ENCODE measurements at regions not wholly inside any gene's neighbourhood (a gene's known extent, or its start where the extent isn't known, plus 50 kb on each side); places are given as distances from the start of the nearest gene placed in this dataset.

DNA sequence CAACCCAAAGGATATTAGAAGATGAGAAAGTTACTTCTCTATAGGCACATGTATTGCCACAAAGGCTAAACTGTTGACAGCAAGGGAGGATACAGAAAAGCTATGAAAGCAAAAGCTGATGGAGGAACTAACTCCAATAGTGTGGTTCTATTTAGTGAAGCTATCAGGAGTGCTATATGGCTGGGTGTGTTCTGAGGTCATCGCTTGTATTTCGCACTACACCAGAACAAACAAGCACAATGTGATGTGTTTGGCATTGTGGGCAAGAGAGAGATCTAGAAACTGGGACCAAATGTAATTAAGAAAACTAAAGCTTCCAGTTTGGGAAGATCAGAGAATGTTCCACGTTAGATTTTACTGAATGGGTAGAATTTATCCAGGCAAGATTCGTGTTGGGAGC lies 220.4 kb upstream of the UMPS start:
- H3K27ac ChIP-seq (ENCODE audit: low read depth in 1 of 2, low read length in 2 of 2) = no peak overlapping the region
- no peaks in the 10 kb centered on the region for H4K20me1 ChIP-seq (ENCODE audit: insufficient read depth, low read length)
- no peak for DNase-seq
- peaks cover 6 to 14% (median 10%) of the 10 kb centered on the region in 3 donors for H3K27me3 Mint-ChIP-seq (ENCODE audit: low read depth in 3 of 3)
- no peak overlapping the region for H3K4me2 ChIP-seq (replicated peaks; ENCODE audit: extremely low read depth, low read length, poor library complexity, severe bottlenecking)
- intact Hi-C loops (cut with micrococcal nuclease) = no loop called here
- peaks cover 0 to 3% of the 10 kb centered on the region in 2 donors for H3K27me3 ChIP-seq (ENCODE audit: control insufficient read depth in 2 of 2, insufficient read depth in 2 of 2, low read length in 2 of 2)
- no peaks in the 10 kb centered on the region for H3K9me3 ChIP-seq (replicated peaks in 1 of 2; ENCODE audit: control insufficient read depth in 1 of 2, insufficient read depth in 1 of 2, low read length in 2 of 2)
- H3K4me3 Mint-ChIP-seq = no peak overlapping the region
- H3K36me3 Mint-ChIP-seq = no peaks in the 10 kb centered on the region
- H3K9me3 Mint-ChIP-seq = no peaks in the 10 kb centered on the region
- H3K9ac ChIP-seq (ENCODE audit: insufficient read depth, low read length, poor library complexity, severe bottlenecking) = no peak overlapping the region
- H3K27ac Mint-ChIP-seq = no peak overlapping the region
- H2AFZ ChIP-seq (ENCODE audit: insufficient read depth, low read depth, low read length, poor library complexity, severe bottlenecking) = no peak overlapping the region
- no peaks in the 10 kb centered on the region for H3K36me3 ChIP-seq (replicated peaks in 1 of 2; ENCODE audit: control insufficient read depth in 1 of 2, insufficient read depth in 2 of 2, low read length in 2 of 2)
- no peaks in the 10 kb centered on the region for H3K79me2 ChIP-seq (ENCODE audit: insufficient read depth, low read length)
- no peak overlapping the region for H3K4me3 ChIP-seq (replicated peaks in 1 of 3; ENCODE audit: low read depth in 2 of 3, low read length in 3 of 3)
- WGBS (ENCODE audit: insufficient coverage) = 86% methylated on average over 2 of the region's 4 CpGs
- H3K4me1 ChIP-seq (ENCODE audit: control insufficient read depth in 1 of 2, insufficient read depth in 2 of 2, low read length in 2 of 2) = no peaks in the 10 kb centered on the region
- no peaks in the 10 kb centered on the region for H3K4me1 Mint-ChIP-seq
- TF ChIP-seq, protein P1, sequence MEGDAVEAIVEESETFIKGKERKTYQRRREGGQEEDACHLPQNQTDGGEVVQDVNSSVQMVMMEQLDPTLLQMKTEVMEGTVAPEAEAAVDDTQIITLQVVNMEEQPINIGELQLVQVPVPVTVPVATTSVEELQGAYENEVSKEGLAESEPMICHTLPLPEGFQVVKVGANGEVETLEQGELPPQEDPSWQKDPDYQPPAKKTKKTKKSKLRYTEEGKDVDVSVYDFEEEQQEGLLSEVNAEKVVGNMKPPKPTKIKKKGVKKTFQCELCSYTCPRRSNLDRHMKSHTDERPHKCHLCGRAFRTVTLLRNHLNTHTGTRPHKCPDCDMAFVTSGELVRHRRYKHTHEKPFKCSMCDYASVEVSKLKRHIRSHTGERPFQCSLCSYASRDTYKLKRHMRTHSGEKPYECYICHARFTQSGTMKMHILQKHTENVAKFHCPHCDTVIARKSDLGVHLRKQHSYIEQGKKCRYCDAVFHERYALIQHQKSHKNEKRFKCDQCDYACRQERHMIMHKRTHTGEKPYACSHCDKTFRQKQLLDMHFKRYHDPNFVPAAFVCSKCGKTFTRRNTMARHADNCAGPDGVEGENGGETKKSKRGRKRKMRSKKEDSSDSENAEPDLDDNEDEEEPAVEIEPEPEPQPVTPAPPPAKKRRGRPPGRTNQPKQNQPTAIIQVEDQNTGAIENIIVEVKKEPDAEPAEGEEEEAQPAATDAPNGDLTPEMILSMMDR (IDR thresholded peaks at IDR 0.05) = no peak

DNA sequence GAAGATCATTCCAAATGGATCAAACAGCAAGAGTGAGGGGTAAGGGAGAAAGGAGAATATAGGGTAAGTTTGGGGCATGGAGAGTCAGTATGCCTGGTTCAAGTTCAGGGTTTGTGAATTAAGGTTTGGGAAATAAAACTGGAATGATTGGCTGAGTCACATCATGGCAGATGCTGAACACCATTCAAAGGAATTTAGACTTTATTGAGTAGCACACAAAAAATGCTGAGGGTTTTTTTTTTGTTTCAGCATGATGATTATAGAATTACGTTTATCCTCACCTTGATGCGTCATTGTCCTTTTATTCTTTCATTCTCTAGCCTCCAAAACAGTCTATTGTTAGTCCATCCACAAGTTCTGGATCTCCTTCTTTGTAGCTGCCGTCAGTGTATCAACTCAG lies 220.0 kb upstream of the UMPS start:
- no CpG with 5 or more reads among the region's 3 CpGs for WGBS (ENCODE audit: insufficient coverage)
- Mint-ChIP-seq H3K9me3 (no peaks in the 10 kb centered on the region), H3K36me3 (no peaks in the 10 kb centered on the region), H3K4me1 (no peaks in the 10 kb centered on the region), H3K27ac (no peak overlapping the region), H3K4me3 (no peak overlapping the region), H3K27me3 (ENCODE audit: low read depth in 3 of 3) (peaks cover 4 to 12% (median 7%) of the 10 kb centered on the region in 3 donors)
- no peaks in the 10 kb centered on the region for H3K79me2 ChIP-seq (ENCODE audit: insufficient read depth, low read length)
- no peaks in the 10 kb centered on the region for H4K20me1 ChIP-seq (ENCODE audit: insufficient read depth, low read length)
- H3K9me3 ChIP-seq (replicated peaks in 1 of 2; ENCODE audit: control insufficient read depth in 1 of 2, insufficient read depth in 1 of 2, low read length in 2 of 2) = no peaks in the 10 kb centered on the region
- H2AFZ ChIP-seq (ENCODE audit: insufficient read depth, low read depth, low read length, poor library complexity, severe bottlenecking) = no peak overlapping the region
- H3K9ac ChIP-seq (ENCODE audit: insufficient read depth, low read length, poor library complexity, severe bottlenecking) = no peak overlapping the region
- TF ChIP-seq, protein P1 (IDR thresholded peaks at IDR 0.05) = no peak
- no peak for DNase-seq
- H3K4me1 ChIP-seq (ENCODE audit: control insufficient read depth in 1 of 2, insufficient read depth in 2 of 2, low read length in 2 of 2) = no peaks in the 10 kb centered on the region
- H3K27ac ChIP-seq (ENCODE audit: low read depth in 1 of 2, low read length in 2 of 2) = no peak overlapping the region
- no peak overlapping the region for H3K4me3 ChIP-seq (replicated peaks in 1 of 3; ENCODE audit: low read depth in 2 of 3, low read length in 3 of 3)
- H3K4me2 ChIP-seq (replicated peaks; ENCODE audit: extremely low read depth, low read length, poor library complexity, severe bottlenecking) = no peak overlapping the region
- no peaks in the 10 kb centered on the region for H3K36me3 ChIP-seq (replicated peaks in 1 of 2; ENCODE audit: control insufficient read depth in 1 of 2, insufficient read depth in 2 of 2, low read length in 2 of 2)
- H3K27me3 ChIP-seq (ENCODE audit: control insufficient read depth in 2 of 2, insufficient read depth in 2 of 2, low read length in 2 of 2) = peaks cover 0 to 3% of the 10 kb centered on the region in 2 donors
- intact Hi-C loops (cut with micrococcal nuclease) = no loop called here

All from CD14-positive monocyte (primary cell).